C4-2B (cell line): ENCODE measurements at regions not wholly inside any gene's neighbourhood (a gene's known extent, or its start where the extent isn't known, plus 50 kb on each side); places are given as distances from the start of the nearest gene placed in this dataset.
"Not testable (repeated sequence)": the region's sequence is repeated elsewhere in the genome, so short reads cannot be mapped to it uniquely, and the experiment has no call there.

ENCODE experiments used
- H3K27ac ChIP-seq: fragments of 450-650 bp; 2 replicates; pipeline ENCODE4 v1.5.1; 2017
- CTCF ChIP-seq: fragments of 450-650 bp; conservative IDR thresholded peaks from 2 replicates; pipeline ENCODE4 v1.5.1; 2017; ENCODE audit warnings: mild to moderate bottlenecking
- ZFX ChIP-seq: fragments of 450-650 bp; IDR thresholded peaks from 2 replicates; pipeline ENCODE4 v1.6.1; 2017

GRCh38 chr2:238523158-238524110 is 96.7 kb downstream of the ASB1 start:
- TF ChIP-seq CTCF (no peak), ZFX (no peak)

GRCh38 chr2:238524426-238524983 is 97.8 kb downstream of the ASB1 start:
- H3K27ac ChIP-seq, result no peak overlapping the region

More at GRCh38 chr2:238523158-238524110, 96.7 kb downstream of the ASB1 start:
- H3K27ac ChIP-seq, result no peak overlapping the region

DNA sequence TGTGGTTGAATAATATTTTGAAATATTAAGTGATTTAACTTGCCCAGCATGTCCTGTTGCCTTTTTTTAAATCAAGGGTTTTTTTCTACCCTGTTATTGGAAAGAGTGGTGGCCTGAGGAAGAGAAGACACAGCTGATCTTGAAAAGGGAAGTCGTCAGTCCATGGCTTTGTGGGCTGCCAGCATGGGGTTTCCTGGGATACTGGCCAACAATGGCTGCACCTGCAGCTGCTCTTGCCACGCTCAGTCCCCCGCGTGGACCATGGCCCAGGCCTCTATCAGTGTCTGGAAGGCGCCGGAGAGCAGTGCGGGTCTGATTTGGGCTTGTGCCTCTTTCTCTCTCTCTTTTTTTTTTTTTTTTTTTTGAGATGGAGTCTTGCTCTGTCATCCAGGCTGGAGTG is 99.3 kb downstream of the ASB1 start:
- no peak overlapping the region for H3K27ac ChIP-seq
- TF ChIP-seq CTCF, result no peak
- TF ChIP-seq ZFX, result no peak

More at GRCh38 chr2:238524426-238524983, 97.8 kb downstream of the ASB1 start:
- TF ChIP-seq CTCF, result no peak
- no peak for TF ChIP-seq ZFX

GRCh38 chr2:238527565-238527964 is 100.8 kb downstream of the ASB1 start:
- H3K27ac ChIP-seq, result no peak overlapping the region
- TF ChIP-seq CTCF (no peak), ZFX (no peak)

DNA sequence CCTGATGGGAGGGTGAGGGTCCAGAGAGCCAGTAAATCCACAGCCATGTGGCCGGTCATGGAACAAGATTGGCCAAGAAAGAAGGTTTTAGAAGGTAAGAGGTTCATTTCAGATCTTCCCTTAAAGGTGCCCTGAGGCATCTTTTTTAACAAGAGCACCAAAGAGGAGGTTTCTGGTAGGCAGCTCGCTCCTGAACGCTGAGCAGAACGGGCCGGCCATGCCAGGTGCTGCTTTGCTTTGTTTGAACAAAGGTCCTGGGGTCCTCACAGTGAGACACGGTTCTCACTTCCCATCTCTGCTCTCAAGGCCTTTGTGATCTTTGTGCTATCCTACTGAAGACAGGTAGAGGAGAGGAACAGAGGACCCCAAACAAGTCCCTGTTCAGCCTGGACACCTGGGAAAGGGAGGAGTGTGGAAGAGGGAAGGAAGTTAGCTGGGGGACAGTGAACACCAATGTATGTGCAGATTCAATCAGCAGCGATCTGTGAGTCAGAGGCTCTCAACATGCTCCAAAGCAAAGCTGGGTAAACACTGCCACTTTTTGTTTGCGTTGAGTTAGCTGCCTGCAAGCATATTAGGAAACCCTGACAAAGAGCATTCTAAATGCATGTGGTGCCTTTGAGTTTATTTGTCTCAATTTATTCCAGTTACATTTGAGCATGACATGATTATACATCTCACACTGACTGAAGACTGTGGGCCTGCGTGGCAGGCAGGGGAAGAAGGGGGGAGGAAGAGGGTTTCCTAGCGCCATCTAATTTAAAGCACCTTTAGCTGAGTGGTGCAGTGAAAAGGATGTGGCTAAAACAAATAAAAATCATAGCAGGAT is 102.4 kb downstream of the ASB1 start:
- TF ChIP-seq CTCF (no peak), ZFX (no peak)
- peak overlapping the region; percentile 16; the same call in 1 of the 2 replicates for H3K27ac ChIP-seq

DNA sequence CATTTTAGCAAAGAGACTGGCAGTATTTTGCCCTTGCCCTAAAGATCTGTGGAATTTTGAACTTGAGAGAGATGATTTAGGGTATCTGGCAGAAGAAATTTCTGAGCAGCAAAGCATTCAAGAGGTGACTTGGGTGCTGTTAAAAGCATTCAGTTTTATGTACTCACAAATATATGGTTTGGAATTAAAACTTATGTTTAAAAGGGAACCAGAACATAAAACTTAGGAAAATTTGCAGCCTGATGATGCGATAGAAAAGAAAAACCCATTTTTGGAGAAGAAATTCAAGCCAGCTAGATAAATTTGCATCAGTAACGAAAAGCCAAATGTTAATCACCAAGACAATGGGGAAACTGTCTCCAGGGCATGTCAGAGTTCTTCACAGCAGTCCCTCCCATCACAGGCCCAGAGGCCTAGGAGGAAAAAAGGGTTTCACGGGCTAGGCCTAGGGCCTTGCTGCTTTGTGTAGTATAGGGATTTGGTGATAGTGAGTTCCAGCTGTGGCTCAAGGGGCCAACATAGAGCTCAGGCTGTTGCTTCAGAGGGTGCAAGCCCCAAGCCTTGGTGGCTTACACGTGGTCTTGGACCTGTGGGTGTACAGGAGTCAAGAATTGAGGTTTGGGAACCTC is 104.4 kb downstream of the ASB1 start:
- not testable (repeated sequence) for H3K27ac ChIP-seq

DNA sequence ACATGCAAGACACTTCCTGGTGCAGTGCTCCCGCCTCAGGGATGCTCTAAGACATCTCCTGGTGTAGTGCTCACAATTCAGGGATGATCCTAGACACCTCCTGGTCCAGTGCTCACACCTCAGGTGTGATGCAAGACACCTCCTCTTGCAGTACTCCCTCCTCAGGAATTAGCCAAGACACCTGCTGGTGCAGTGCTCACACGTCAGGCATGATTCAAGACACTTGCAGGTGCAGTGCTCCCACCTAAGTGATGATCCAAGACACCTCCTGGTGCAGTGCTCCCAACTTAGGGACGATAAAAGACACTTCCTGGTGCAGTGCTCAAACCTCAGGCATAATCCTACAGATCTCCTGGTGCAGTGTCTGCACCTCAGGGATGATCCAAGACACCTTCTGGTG is 117.0 kb downstream of the ASB1 start:
- not testable (repeated sequence) for H3K27ac ChIP-seq
